HCT116 (cell line): ENCODE measurements at regions not wholly inside any gene's neighbourhood (a gene's known extent, or its start where the extent isn't known, plus 50 kb on each side); places are given as distances from the start of the nearest gene placed in this dataset.

Source experiments
- ATAC-seq: fragments of 200-7000 bp; cut with Tn5 transposase; 2 replicates; pipeline ENCODE4 v1.9.1; 2020; ENCODE audit warnings: mild to moderate bottlenecking, moderate library complexity
- BruUV-seq: library from RNA; stranded (reverse); fragments of 400-500 nt; replicated peaks from 2 replicates; lab custom pipeline; 2021; lab: Mats Ljungman, UMichigan
- CTCF ChIA-PET: fragments of 300-600 bp; sonication (Branson Sonifier 250); formaldehyde crosslinking; loops from one replicate; lab custom pipeline; 2021; ENCODE audit warnings: antibody characterized with exemption; lab: Charles Lee
- POLR2A ChIA-PET: fragments of 300-600, 350-600 bp; sonication (Branson Sonifier 250); formaldehyde crosslinking; loops from one replicate; lab custom pipeline; 2021; ENCODE audit warnings: antibody characterized with exemption; lab: Charles Lee
- RAD21 ChIA-PET, 2 experiments: fragments of 300-600 bp; sonication (Branson Sonifier 250); formaldehyde crosslinking; loops; one replicate each; lab custom pipeline; 2023; ENCODE audit warnings: low total read pairs in 2 of 2; ENCODE audit not compliant: uncharacterized antibody in 2 of 2, unreplicated experiment in 2 of 2, low non-redundant PET in 1 of 2; lab: Charles Lee
- DNase-seq: peaks from one replicate; pipeline ENCODE4 v3.0.0-alpha.2; 2010; ENCODE audit warnings: low read depth, low spot score
- H2AFZ ChIP-seq: fragments of 200-600 bp; shearing (Covaris generic), sonication (generic); 2 replicates; pipeline ENCODE4 v1.6.1; 2017; ENCODE audit warnings: low read depth, mixed run types, mixed read lengths, antibody characterized with exemption, low read length; ENCODE audit not compliant: poor library complexity, severe bottlenecking
- H3K27ac ChIP-seq: 2 replicates; pipeline ENCODE4 v1.5.1; 2012; ENCODE audit warnings: low read depth, low read length
- H3K27me3 ChIP-seq: fragments of 200-600 bp; sonication (generic); 2 replicates; pipeline ENCODE4 v1.6.1; 2016; ENCODE audit warnings: mixed run types, low read length, mixed read lengths; ENCODE audit not compliant: insufficient read depth
- H3K36me3 ChIP-seq, 2 experiments: fragments of 200-500 bp in 1 of 2; fragments of 200-600 bp in 1 of 2; sonication (Bioruptor generic) in 1 of 2; sonication (generic) in 1 of 2; 2 replicates each; pipeline versions ENCODE4 v1.5.1 to v1.6.1; 2014 to 2016; ENCODE audit warnings: low read length in 2 of 2, inconsistent platforms in 1 of 2, mixed read lengths in 1 of 2, mixed run types in 1 of 2; ENCODE audit not compliant: insufficient read depth in 2 of 2, control insufficient read depth in 1 of 2
- H3K4me1 ChIP-seq, 2 experiments: fragments of 200-600 bp in 1 of 2; sonication (generic) in 1 of 2; 2 replicates each; pipeline versions ENCODE4 v1.5.1 to v1.6.1; 2012 to 2017; ENCODE audit warnings: low read length in 2 of 2, inconsistent platforms in 1 of 2, mild to moderate bottlenecking in 1 of 2, mixed read lengths in 1 of 2, mixed run types in 1 of 2, moderate library complexity in 1 of 2; ENCODE audit not compliant: insufficient read depth in 2 of 2, control insufficient read depth in 1 of 2
- H3K4me2 ChIP-seq: fragments of 200-600 bp; sonication (generic); 2 replicates; pipeline ENCODE4 v1.6.1; 2017; ENCODE audit warnings: mixed run types, low read length, mixed read lengths
- H3K4me3 ChIP-seq, 2 experiments: fragments of 200-600 bp in 1 of 2; sonication (generic) in 1 of 2; replicated peaks in 1 of 2; 2 replicates each; pipeline ENCODE4 v1.5.1; 2011 to 2016; ENCODE audit warnings: low read length in 2 of 2, control low read depth in 1 of 2, low read depth in 1 of 2, mild to moderate bottlenecking in 1 of 2, mixed read lengths in 1 of 2, mixed run types in 1 of 2
- H3K79me2 ChIP-seq: fragments of 200-600 bp; sonication (generic); 2 replicates; pipeline ENCODE4 v1.6.1; 2017; ENCODE audit warnings: mild to moderate bottlenecking, mixed run types, low read length, moderate library complexity, mixed read lengths; ENCODE audit not compliant: insufficient read depth
- H3K9ac ChIP-seq: fragments of 200-600 bp; sonication (generic); 2 replicates; pipeline ENCODE4 v1.6.1; 2016; ENCODE audit warnings: low read length, mixed read lengths
- H3K9me2 ChIP-seq: fragments of 200-600 bp; sonication (generic), shearing (Covaris generic); 2 replicates; pipeline ENCODE4 v1.6.1; 2017; ENCODE audit warnings: mixed run types, mild to moderate bottlenecking, moderate library complexity; ENCODE audit not compliant: insufficient read depth
- H3K9me3 ChIP-seq, 2 experiments: fragments of 200-500 bp in 1 of 2; fragments of 200-600 bp in 1 of 2; sonication (Bioruptor generic) in 1 of 2; sonication (generic) in 1 of 2; 2 replicates each; pipeline ENCODE4 v1.6.1; 2014 to 2017; ENCODE audit warnings: low read length in 2 of 2, mixed read lengths in 2 of 2, inconsistent platforms in 1 of 2, low read depth in 1 of 2, mild to moderate bottlenecking in 1 of 2, mixed run types in 1 of 2, moderate library complexity in 1 of 2; ENCODE audit not compliant: control insufficient read depth in 1 of 2, insufficient read depth in 1 of 2
- H4K20me1 ChIP-seq: fragments of 200-600 bp; sonication (generic), shearing (Covaris generic); 2 replicates; pipeline ENCODE4 v1.6.1; 2017; ENCODE audit warnings: mixed run types, mild to moderate bottlenecking, moderate library complexity; ENCODE audit not compliant: insufficient read depth
- ATF3 ChIP-seq: IDR thresholded peaks from 2 replicates; pipeline ENCODE4 v1.6.1; 2012
- CBX3 ChIP-seq: IDR thresholded peaks from 2 replicates; pipeline ENCODE4 v1.6.1; 2012; ENCODE audit warnings: low read depth
- CEBPB ChIP-seq: IDR thresholded peaks from 2 replicates; pipeline ENCODE4 v1.6.1; 2012; ENCODE audit warnings: low read depth
- CTCF ChIP-seq, 3 experiments: fragments of 200-600 bp in 1 of 3; sonication (generic) in 1 of 3; IDR thresholded peaks in 2 of 3; conservative IDR thresholded peaks in 1 of 3; 2 replicates each; pipeline ENCODE4 v1.5.1; 2012 to 2017; ENCODE audit warnings: low read depth in 2 of 3, low read length in 2 of 3, antibody characterized with exemption in 1 of 3, borderline replicate concordance in 1 of 3, control low read depth in 1 of 3, mild to moderate bottlenecking in 1 of 3, mixed read lengths in 1 of 3, mixed run types in 1 of 3, moderate library complexity in 1 of 3; ENCODE audit not compliant: insufficient read depth in 1 of 3
- ELF1 ChIP-seq: IDR thresholded peaks from 2 replicates; pipeline ENCODE4 v1.6.1; 2012; ENCODE audit warnings: low read depth, borderline replicate concordance
- EZH2 ChIP-seq: fragments of 200-600 bp; sonication (generic); IDR thresholded peaks from 2 replicates; pipeline ENCODE4 v1.6.1; 2017; ENCODE audit warnings: antibody characterized with exemption, mixed run types
- FOSL1 ChIP-seq: IDR thresholded peaks from 2 replicates; pipeline ENCODE4 v1.6.1; 2012; ENCODE audit warnings: low read depth
- MAX ChIP-seq: IDR thresholded peaks from 2 replicates; pipeline ENCODE4 v1.6.1; 2012
- REST ChIP-seq: IDR thresholded peaks from 2 replicates; pipeline ENCODE4 v1.6.1; 2012; ENCODE audit warnings: low read depth
- TCF7L2 ChIP-seq: IDR thresholded peaks from 2 replicates; pipeline ENCODE4 v1.7.0; 2011; ENCODE audit warnings: borderline replicate concordance, inconsistent platforms; ENCODE audit not compliant: insufficient read depth, insufficient read length; ENCODE audit errors: extremely low read depth
- ZFX ChIP-seq: fragments of 450-650 bp; IDR thresholded peaks from 2 replicates; pipeline ENCODE4 v1.6.1; 2017
- intact Hi-C: fragments of 100-400 bp; cut with micrococcal nuclease; formaldehyde crosslinking; loops from 2 replicates; pipeline ENCODE4 v1.10.0; 2022

DNA sequence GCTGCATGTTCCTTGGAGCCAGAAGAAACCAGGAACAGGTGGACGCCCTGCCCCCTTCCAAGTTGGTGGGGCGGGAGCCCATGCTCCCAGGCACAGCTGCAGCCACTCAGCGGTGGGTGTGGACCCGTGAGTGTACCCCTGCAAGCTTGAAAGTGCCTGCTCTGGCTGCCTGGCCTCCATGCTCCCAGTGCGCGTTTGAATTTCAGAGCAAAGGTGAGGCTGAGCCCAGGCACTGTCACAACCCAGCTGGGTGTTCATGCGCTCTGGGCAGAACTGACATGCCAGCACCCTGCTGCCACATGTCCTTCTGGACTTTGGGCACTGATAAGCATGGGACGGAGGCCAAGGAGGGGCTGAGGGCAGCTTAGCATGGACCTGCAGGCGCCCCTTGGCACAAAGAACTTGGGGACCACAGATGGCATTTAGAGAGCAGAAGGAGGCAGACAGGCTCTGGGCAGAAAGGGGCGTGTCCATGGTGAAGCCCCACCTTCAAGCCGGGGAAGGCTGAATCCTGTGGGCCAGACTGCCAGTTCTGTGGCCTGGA lies 402.0 kb upstream of the NRG3 start:
- no peak overlapping the region for H3K27ac ChIP-seq
- CTCF ChIA-PET, result no interaction called here
- no peak overlapping the region for H3K4me3 ChIP-seq
- TF ChIP-seq REST (no peak), ELF1 (no peak)
- no peak overlapping the region for H2AFZ ChIP-seq
- POLR2A ChIA-PET, result no interaction called here
- peaks cover 10 to 24% of the 10 kb centered on the region in 2 experiments; a peak in 3 of 4 replicates for H3K9me3 ChIP-seq
- H3K4me1 ChIP-seq, result no peaks in the 10 kb centered on the region
- RAD21 ChIA-PET, result no interaction called here
- H4K20me1 ChIP-seq, result no peaks in the 10 kb centered on the region
- DNase-seq (no peak), ATAC-seq (no peak)
- H3K9ac ChIP-seq, result no peak overlapping the region
- intact Hi-C loops, result no loop called here
- no peak overlapping the region for H3K4me2 ChIP-seq
- H3K9me2 ChIP-seq, result no peaks in the 10 kb centered on the region
- H3K36me3 ChIP-seq, result no peaks in the 10 kb centered on the region
- no peaks in the 10 kb centered on the region for H3K79me2 ChIP-seq
- no TSS peak for BruUV-seq
- H3K27me3 ChIP-seq, result no peaks in the 10 kb centered on the region

GRCh38 chr10:81473755-81474154 lies 401.2 kb upstream of the NRG3 start:
- Histone ChIP-seq H3K4me2 (no peak overlapping the region), H3K27me3 (no peaks in the 10 kb centered on the region), H3K4me1 (no peaks in the 10 kb centered on the region), H3K27ac (no peak overlapping the region), H2AFZ (no peak overlapping the region), H3K4me3 (no peak overlapping the region), H3K9ac (no peak overlapping the region), H4K20me1 (no peaks in the 10 kb centered on the region), H3K9me3 (peaks cover 10 to 24% of the 10 kb centered on the region in 2 experiments; a peak in 3 of 4 replicates), H3K9me2 (no peaks in the 10 kb centered on the region), H3K79me2 (no peaks in the 10 kb centered on the region), H3K36me3 (no peaks in the 10 kb centered on the region)
- no TSS peak for BruUV-seq
- ATAC-seq (no peak), DNase-seq (no peak)
- ChIA-PET POLR2A (no interaction called here), RAD21 (no interaction called here), CTCF (no interaction called here)
- intact Hi-C loops, result no loop called here
- TF ChIP-seq CBX3, result no peak
- no peak for TF ChIP-seq CTCF (IDR thresholded peaks at IDR 0.05 in 2 of 3, conservative IDR thresholded peaks at IDR 0.05 in 1 of 3; ENCODE audit: borderline replicate concordance in 1 of 3, insufficient read depth in 1 of 3, low read depth in 2 of 3, low read length in 2 of 3)
- no peak for TF ChIP-seq CEBPB
- TF ChIP-seq MAX, result no peak
- TF ChIP-seq EZH2, result no peak
- TF ChIP-seq FOSL1, result no peak
- TF ChIP-seq TCF7L2, result no peak
- TF ChIP-seq ZFX, result no peak
- TF ChIP-seq ATF3, result no peak
